SU-DHL-6 (cell line): ENCODE measurements at regions not wholly inside any gene's neighbourhood (a gene's known extent, or its start where the extent isn't known, plus 50 kb on each side); places are given as distances from the start of the nearest gene placed in this dataset.

Source experiments
- H2AFZ ChIP-seq: fragments of 200-600 bp; sonication (generic); 2 replicates; pipeline ENCODE4 v1.6.1; 2014; ENCODE audit warnings: low read depth, mild to moderate bottlenecking, moderate library complexity, mixed read lengths, antibody characterized with exemption, low read length; ENCODE audit not compliant: severe bottlenecking
- H3F3A ChIP-seq: fragments of 200-600 bp; shearing (Covaris generic); 2 replicates; pipeline ENCODE4 v1.6.0; 2016; ENCODE audit warnings: antibody characterized with exemption, mild to moderate bottlenecking; ENCODE audit not compliant: insufficient read depth
- H3K27ac ChIP-seq: fragments of 200-600 bp; sonication (generic); 2 replicates; pipeline ENCODE4 v1.5.1; 2016; ENCODE audit warnings: low read depth, mild to moderate bottlenecking, low read length, moderate library complexity, mixed read lengths
- H3K27me3 ChIP-seq: fragments of 200-600 bp; sonication (generic), shearing (Covaris generic); 2 replicates; pipeline ENCODE4 v1.6.0; 2014; ENCODE audit warnings: mild to moderate bottlenecking, low read length
- H3K36me3 ChIP-seq: fragments of 200-600 bp; sonication (generic); 2 replicates; pipeline ENCODE4 v1.6.1; 2014; ENCODE audit warnings: mild to moderate bottlenecking, low read length, mixed read lengths
- H3K4me2 ChIP-seq: fragments of 300-600, 200-600 bp; shearing (Covaris generic), sonication (generic); 2 replicates; pipeline ENCODE4 v1.6.0; 2014; ENCODE audit warnings: low read length, low read depth, mild to moderate bottlenecking; ENCODE audit not compliant: poor library complexity, severe bottlenecking
- H3K4me3 ChIP-seq: fragments of 200-600 bp; sonication (generic); 2 replicates; pipeline ENCODE4 v1.5.1; 2014; ENCODE audit warnings: antibody characterized with exemption, low read length, mild to moderate bottlenecking, mixed read lengths; ENCODE audit not compliant: insufficient read depth, poor library complexity, severe bottlenecking
- H3K79me2 ChIP-seq: fragments of 200-600 bp; sonication (generic); 2 replicates; pipeline ENCODE4 v1.6.1; 2014; ENCODE audit warnings: mild to moderate bottlenecking, low read length, moderate library complexity; ENCODE audit not compliant: insufficient read depth
- H3K9ac ChIP-seq: fragments of 200-600 bp; sonication (generic); 2 replicates; pipeline ENCODE4 v1.7.0; 2014; ENCODE audit warnings: mild to moderate bottlenecking, low read length
- H3K9me2 ChIP-seq: fragments of 200-600 bp; sonication (generic); replicated peaks from 2 replicates; pipeline ENCODE4 v1.6.1; 2014; ENCODE audit warnings: low read length; ENCODE audit not compliant: insufficient read depth
- H3K9me3 ChIP-seq: fragments of 200-600 bp; sonication (generic); 2 replicates; pipeline ENCODE4 v1.6.1; 2014; ENCODE audit warnings: low read length, mixed read lengths; ENCODE audit not compliant: insufficient read depth
- H4K20me1 ChIP-seq: fragments of 200-600 bp; sonication (generic); 2 replicates; pipeline ENCODE4 v1.6.1; 2014; ENCODE audit warnings: low read depth, mild to moderate bottlenecking, antibody characterized with exemption, low read length, moderate library complexity, mixed read lengths
- EZH2phosphoT487 ChIP-seq: fragments of 200-600 bp; sonication (generic), shearing (Covaris generic); conservative IDR thresholded peaks from 2 replicates; pipeline ENCODE4 v1.6.1; 2018; ENCODE audit warnings: mild to moderate bottlenecking, antibody characterized with exemption, low read length, moderate library complexity, mixed read lengths
- TF ChIP-seq, protein P1 (sequence below): fragments of 200-600 bp; sonication (generic); IDR thresholded peaks from one replicate; pipeline ENCODE4 v1.5.1; 2017; ENCODE audit warnings: antibody characterized with exemption, mild to moderate bottlenecking, low read length, moderate library complexity; ENCODE audit not compliant: insufficient read depth, poor library complexity, severe bottlenecking

DNA sequence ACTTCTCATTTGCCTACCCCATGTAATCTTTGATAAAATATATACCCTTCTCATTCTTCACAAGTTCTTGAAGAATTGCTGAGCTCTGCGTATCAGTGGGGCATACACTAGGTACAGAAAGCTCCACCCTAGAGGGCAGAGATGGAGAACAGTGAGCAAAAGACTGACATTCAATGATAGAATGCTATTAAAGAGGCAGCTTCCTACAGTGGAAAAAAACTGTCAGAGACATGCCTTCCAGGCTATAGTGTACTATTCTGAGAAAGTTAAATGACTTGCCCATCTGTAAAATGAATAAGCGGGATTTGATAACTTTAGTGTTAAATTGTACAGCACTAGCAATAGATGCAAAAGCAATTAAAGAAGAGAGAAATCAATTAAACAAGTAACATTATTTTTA is 172.8 kb downstream of the SUCNR1 start:
- Histone ChIP-seq H2AFZ (no peak overlapping the region), H3K4me2 (no peak overlapping the region), H3K9me3 (no peaks in the 10 kb centered on the region), H3F3A (no peaks in the 10 kb centered on the region), H3K9me2 (no peaks in the 10 kb centered on the region), H3K27ac (no peak overlapping the region), H4K20me1 (no peaks in the 10 kb centered on the region), H3K4me3 (no peak overlapping the region), H3K36me3 (no peaks in the 10 kb centered on the region), H3K27me3 (no peaks in the 10 kb centered on the region), H3K79me2 (no peaks in the 10 kb centered on the region), H3K9ac (no peak overlapping the region)
- TF ChIP-seq EZH2phosphoT487: no peak
- TF ChIP-seq, protein P1, sequence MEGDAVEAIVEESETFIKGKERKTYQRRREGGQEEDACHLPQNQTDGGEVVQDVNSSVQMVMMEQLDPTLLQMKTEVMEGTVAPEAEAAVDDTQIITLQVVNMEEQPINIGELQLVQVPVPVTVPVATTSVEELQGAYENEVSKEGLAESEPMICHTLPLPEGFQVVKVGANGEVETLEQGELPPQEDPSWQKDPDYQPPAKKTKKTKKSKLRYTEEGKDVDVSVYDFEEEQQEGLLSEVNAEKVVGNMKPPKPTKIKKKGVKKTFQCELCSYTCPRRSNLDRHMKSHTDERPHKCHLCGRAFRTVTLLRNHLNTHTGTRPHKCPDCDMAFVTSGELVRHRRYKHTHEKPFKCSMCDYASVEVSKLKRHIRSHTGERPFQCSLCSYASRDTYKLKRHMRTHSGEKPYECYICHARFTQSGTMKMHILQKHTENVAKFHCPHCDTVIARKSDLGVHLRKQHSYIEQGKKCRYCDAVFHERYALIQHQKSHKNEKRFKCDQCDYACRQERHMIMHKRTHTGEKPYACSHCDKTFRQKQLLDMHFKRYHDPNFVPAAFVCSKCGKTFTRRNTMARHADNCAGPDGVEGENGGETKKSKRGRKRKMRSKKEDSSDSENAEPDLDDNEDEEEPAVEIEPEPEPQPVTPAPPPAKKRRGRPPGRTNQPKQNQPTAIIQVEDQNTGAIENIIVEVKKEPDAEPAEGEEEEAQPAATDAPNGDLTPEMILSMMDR: no peak

DNA sequence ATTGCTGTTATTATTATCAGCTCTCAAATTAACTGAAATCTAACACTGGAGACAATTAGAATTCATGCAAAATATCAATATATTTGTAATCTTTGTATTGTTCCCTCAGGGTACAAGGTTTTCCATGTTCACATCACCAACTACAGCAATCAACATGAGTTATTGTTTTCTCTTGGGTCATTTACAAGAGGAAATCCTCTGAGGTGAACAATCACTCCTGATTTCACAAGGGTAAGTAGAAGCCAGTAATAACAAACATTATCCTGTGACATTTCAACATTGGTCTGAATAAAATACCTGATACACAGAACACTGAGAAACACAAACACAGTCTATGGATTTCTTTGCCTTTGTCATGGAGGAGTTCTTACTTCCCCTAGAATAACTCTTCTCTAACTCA is 174.0 kb downstream of the SUCNR1 start:
- Histone ChIP-seq H4K20me1 (no peaks in the 10 kb centered on the region), H3F3A (no peaks in the 10 kb centered on the region), H2AFZ (no peak overlapping the region), H3K4me3 (no peak overlapping the region), H3K27ac (no peak overlapping the region), H3K9me3 (no peaks in the 10 kb centered on the region), H3K9ac (no peak overlapping the region), H3K36me3 (no peaks in the 10 kb centered on the region), H3K27me3 (no peaks in the 10 kb centered on the region), H3K79me2 (no peaks in the 10 kb centered on the region), H3K4me2 (no peak overlapping the region), H3K9me2 (no peaks in the 10 kb centered on the region)
- TF ChIP-seq EZH2phosphoT487: no peak

DNA sequence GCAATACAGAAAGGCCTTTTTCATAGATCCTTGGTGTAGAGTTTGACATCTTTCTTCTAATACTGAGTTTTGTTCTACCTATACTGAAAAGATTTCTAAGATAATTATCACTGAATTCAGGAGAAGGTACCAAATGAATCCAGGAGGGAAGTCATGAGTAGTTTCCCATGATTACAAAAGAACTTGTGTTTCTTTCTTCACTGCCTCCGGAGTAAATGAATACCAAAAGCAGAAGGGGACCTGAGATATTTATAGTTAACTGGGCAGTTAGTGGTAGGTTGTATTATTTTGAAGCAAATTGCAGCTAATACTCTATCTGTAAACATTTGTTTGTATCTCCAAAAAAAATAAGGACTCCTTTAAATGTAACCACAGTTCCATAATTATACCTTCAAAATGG is 175.4 kb downstream of the SUCNR1 start:
- no peaks in the 10 kb centered on the region for H3K79me2 ChIP-seq
- no peak overlapping the region for H3K4me2 ChIP-seq
- no peak for TF ChIP-seq EZH2phosphoT487
- TF ChIP-seq, protein P1: no peak
- no peaks in the 10 kb centered on the region for H3F3A ChIP-seq
- H4K20me1 ChIP-seq: no peaks in the 10 kb centered on the region
- H2AFZ ChIP-seq: no peak overlapping the region
- H3K9me3 ChIP-seq: no peaks in the 10 kb centered on the region
- no peak overlapping the region for H3K4me3 ChIP-seq
- H3K27ac ChIP-seq: no peak overlapping the region
- H3K27me3 ChIP-seq: no peaks in the 10 kb centered on the region
- no peak overlapping the region for H3K9ac ChIP-seq
- H3K36me3 ChIP-seq: no peaks in the 10 kb centered on the region
- H3K9me2 ChIP-seq: no peaks in the 10 kb centered on the region

DNA sequence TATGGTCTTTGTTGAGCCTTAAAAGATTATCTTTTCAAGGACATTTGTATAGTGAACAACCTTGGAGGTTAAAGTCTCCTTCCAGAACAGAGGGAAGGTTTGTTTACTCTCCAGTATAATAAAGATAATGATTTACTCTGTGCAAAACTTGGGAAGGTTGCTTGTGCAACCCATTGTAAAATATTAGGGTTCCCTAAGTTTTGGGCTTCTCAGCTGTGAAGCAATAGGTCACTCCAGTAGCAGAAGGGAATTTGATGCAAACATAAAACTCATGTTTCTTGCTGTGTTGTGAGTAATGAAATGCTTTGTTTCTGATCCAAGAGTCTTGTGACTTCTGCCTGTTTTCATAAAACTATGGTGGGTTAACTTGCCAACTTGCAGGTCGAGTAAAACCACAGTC is 177.5 kb downstream of the SUCNR1 start:
- Histone ChIP-seq H3K9me3 (no peaks in the 10 kb centered on the region), H2AFZ (no peak overlapping the region)

More for the DNA sequence above, 177.5 kb downstream of the SUCNR1 start:
- no peak for TF ChIP-seq EZH2phosphoT487
- TF ChIP-seq, protein P1: no peak
- no peaks in the 10 kb centered on the region for H3F3A ChIP-seq
- no peaks in the 10 kb centered on the region for H3K9me2 ChIP-seq
- no peaks in the 10 kb centered on the region for H3K36me3 ChIP-seq
- H3K79me2 ChIP-seq: no peaks in the 10 kb centered on the region
- no peak overlapping the region for H3K4me3 ChIP-seq
- no peaks in the 10 kb centered on the region for H3K27me3 ChIP-seq
- no peak overlapping the region for H3K27ac ChIP-seq
- H3K4me2 ChIP-seq: no peak overlapping the region
- H4K20me1 ChIP-seq: no peaks in the 10 kb centered on the region
- H3K9ac ChIP-seq: no peak overlapping the region
